Mesenchymal stem cell (in vitro differentiated cells and primary cell): ENCODE measurements at regions not wholly inside any gene's neighbourhood (a gene's known extent, or its start where the extent isn't known, plus 50 kb on each side); places are given as distances from the start of the nearest gene placed in this dataset.

Experiments
- DNase-seq: peaks from one replicate; pipeline ENCODE4 v3.0.0-alpha.2; 2013
- H2AFZ ChIP-seq: one replicate; pipeline ENCODE4 v1.6.1; 2013; ENCODE audit warnings: low read depth, mild to moderate bottlenecking, control low read depth, inconsistent platforms, low read length, moderate library complexity
- H2AK5ac ChIP-seq: 2 replicates; pipeline ENCODE4 v1.6.1; 2013; ENCODE audit warnings: low read length, moderate library complexity, mild to moderate bottlenecking, inconsistent platforms; ENCODE audit not compliant: severe bottlenecking
- H2BK120ac ChIP-seq: one replicate; pipeline ENCODE4 v1.6.1; 2013; ENCODE audit warnings: low read depth, mild to moderate bottlenecking, inconsistent platforms, low read length, moderate library complexity
- H2BK12ac ChIP-seq, 2 experiments: one replicate each; pipeline ENCODE4 v1.6.1; 2013; ENCODE audit warnings: inconsistent platforms in 2 of 2, low read length in 2 of 2, mild to moderate bottlenecking in 2 of 2, moderate library complexity in 2 of 2, control low read depth in 1 of 2
- H2BK15ac ChIP-seq: one replicate; pipeline ENCODE4 v1.6.1; 2013; ENCODE audit warnings: mild to moderate bottlenecking, low read depth, inconsistent platforms; ENCODE audit not compliant: poor library complexity, severe bottlenecking
- H2BK5ac ChIP-seq: 2 replicates; pipeline ENCODE4 v1.6.1; 2013; ENCODE audit warnings: low read depth, mild to moderate bottlenecking, low read length, control low read depth, inconsistent platforms; ENCODE audit not compliant: poor library complexity, severe bottlenecking
- H3K14ac ChIP-seq, 2 experiments: one replicate each; pipeline ENCODE4 v1.6.1; 2013; ENCODE audit warnings: inconsistent platforms in 2 of 2, low read length in 2 of 2, control low read depth in 1 of 2, mild to moderate bottlenecking in 1 of 2, moderate library complexity in 1 of 2
- H3K18ac ChIP-seq, 2 experiments: one replicate each; pipeline ENCODE4 v1.6.1; 2013; ENCODE audit warnings: inconsistent platforms in 2 of 2, low read length in 2 of 2, control low read depth in 1 of 2, low read depth in 1 of 2, mild to moderate bottlenecking in 1 of 2
- H3K23ac ChIP-seq, 2 experiments: one replicate each; pipeline ENCODE4 v1.6.1; 2013; ENCODE audit warnings: inconsistent platforms in 2 of 2, low read length in 2 of 2, mild to moderate bottlenecking in 2 of 2, moderate library complexity in 2 of 2, control low read depth in 1 of 2
- H3K27ac ChIP-seq: 2 replicates; pipeline ENCODE4 v1.5.1; 2013; ENCODE audit warnings: mild to moderate bottlenecking, moderate library complexity, low read length, control low read depth, inconsistent platforms; ENCODE audit not compliant: poor library complexity, severe bottlenecking
- H3K27me3 ChIP-seq, 2 experiments: 2 replicates each; pipeline versions ENCODE4 v1.6.1 to v1.7.0; 2013; ENCODE audit warnings: low read length in 2 of 2, mild to moderate bottlenecking in 2 of 2, moderate library complexity in 2 of 2, control low read depth in 1 of 2, inconsistent platforms in 1 of 2; ENCODE audit not compliant: control insufficient read depth in 1 of 2, insufficient read depth in 1 of 2
- H3K36me3 ChIP-seq, 2 experiments: 2 replicates each; pipeline versions ENCODE4 v1.6.1 to v1.7.0; 2013; ENCODE audit warnings: low read length in 2 of 2, control low read depth in 1 of 2, inconsistent platforms in 1 of 2, low read depth in 1 of 2, mild to moderate bottlenecking in 1 of 2; ENCODE audit not compliant: insufficient read depth in 2 of 2, control insufficient read depth in 1 of 2
- H3K4ac ChIP-seq, 2 experiments: one replicate each; pipeline ENCODE4 v1.6.1; 2013; ENCODE audit warnings: inconsistent platforms in 2 of 2, low read length in 2 of 2, mild to moderate bottlenecking in 2 of 2, moderate library complexity in 2 of 2, control low read depth in 1 of 2, low read depth in 1 of 2
- H3K4me1 ChIP-seq: 2 replicates; pipeline ENCODE4 v1.6.1; 2013; ENCODE audit warnings: low read depth, low read length, control low read depth; ENCODE audit not compliant: control insufficient read depth, insufficient read depth
- H3K4me2 ChIP-seq: 2 replicates; pipeline ENCODE4 v1.6.1; 2013; ENCODE audit warnings: low read length, mild to moderate bottlenecking, inconsistent platforms; ENCODE audit not compliant: poor library complexity, severe bottlenecking
- H3K4me3 ChIP-seq, 2 experiments: 2 replicates each; pipeline versions ENCODE4 v1.5.1 to v1.7.0; 2013; ENCODE audit warnings: low read length in 2 of 2, mild to moderate bottlenecking in 2 of 2, control low read depth in 1 of 2, low read depth in 1 of 2; ENCODE audit not compliant: insufficient read depth in 1 of 2
- H3K79me1 ChIP-seq: replicated peaks from 2 replicates; pipeline ENCODE4 v1.6.1; 2013; ENCODE audit warnings: mild to moderate bottlenecking, control low read depth, low read length, inconsistent platforms; ENCODE audit not compliant: poor library complexity, severe bottlenecking
- H3K9ac ChIP-seq: 2 replicates; pipeline ENCODE4 v1.7.0; 2013; ENCODE audit warnings: mild to moderate bottlenecking, low read length, moderate library complexity
- H3K9me3 ChIP-seq: 2 replicates; pipeline ENCODE4 v1.7.0; 2013; ENCODE audit warnings: mild to moderate bottlenecking, low read length; ENCODE audit not compliant: control insufficient read depth
- H4K8ac ChIP-seq: one replicate; pipeline ENCODE4 v1.6.1; 2013; ENCODE audit warnings: inconsistent platforms, mild to moderate bottlenecking, low read length, moderate library complexity
- H4K91ac ChIP-seq: one replicate; pipeline ENCODE4 v1.6.1; 2013; ENCODE audit warnings: mild to moderate bottlenecking, low read length, inconsistent platforms
- WGBS: methylation state at CpG from one replicate; pipeline ENCODE4 v1.1.7; 2013; ENCODE audit warnings: mixed read lengths; 5-methylcytosine and 5-hydroxymethylcytosine counted together

GRCh38 chr2:236912326-236913120, 173.2 kb upstream of the COPS8 start:
- DNase-seq, result no peak
- no peak overlapping the region for H2AK5ac ChIP-seq
- peak overlapping the region in 1 of 2 experiments; percentile 1 for H3K14ac ChIP-seq
- peaks cover 2% of the 10 kb centered on the region for H3K4me1 ChIP-seq
- peak overlapping the region; percentile 77 for H4K91ac ChIP-seq
- H3K36me3 ChIP-seq, result no peaks in the 10 kb centered on the region
- no peak overlapping the region for H3K18ac ChIP-seq
- H3K9me3 ChIP-seq, result no peaks in the 10 kb centered on the region
- no peak overlapping the region for H2AFZ ChIP-seq
- H2BK120ac ChIP-seq, result no peak overlapping the region
- no peak overlapping the region for H2BK12ac ChIP-seq
- H2BK5ac ChIP-seq, result no peak overlapping the region
- no peaks in the 10 kb centered on the region for H3K79me1 ChIP-seq
- no peak overlapping the region for H3K27ac ChIP-seq
- H3K23ac ChIP-seq, result no peak overlapping the region
- H3K4ac ChIP-seq, result no peak overlapping the region
- 73% methylated on average over 15 of the region's 18 CpGs for WGBS
- no peak overlapping the region for H3K9ac ChIP-seq
- no peak overlapping the region for H2BK15ac ChIP-seq
- no peak overlapping the region for H3K4me3 ChIP-seq
- no peak overlapping the region for H3K4me2 ChIP-seq
- H3K27me3 ChIP-seq, result peaks cover 21 to 23% of the 10 kb centered on the region in 2 experiments
- no peak overlapping the region for H4K8ac ChIP-seq

- no peaks in the 10 kb centered on the region for H3K36me3 ChIP-seq
- H2BK5ac ChIP-seq, result no peak overlapping the region
- no peak overlapping the region for H3K14ac ChIP-seq
- H3K23ac ChIP-seq, result no peak overlapping the region
- no peaks in the 10 kb centered on the region for H3K79me1 ChIP-seq
- no peak overlapping the region for H2AFZ ChIP-seq
- peaks cover 7 to 21% of the 10 kb centered on the region in 2 experiments for H3K27me3 ChIP-seq
- H3K9me3 ChIP-seq, result no peaks in the 10 kb centered on the region
- no peak overlapping the region for H3K4me3 ChIP-seq
- WGBS, result 80% methylated on average over 2 of the region's 2 CpGs
- no peak overlapping the region for H3K4me2 ChIP-seq
- H3K9ac ChIP-seq, result no peak overlapping the region
- no peak overlapping the region for H2BK120ac ChIP-seq
- no peak overlapping the region for H4K91ac ChIP-seq
- no peak for DNase-seq
- H2BK15ac ChIP-seq, result no peak overlapping the region
- no peak overlapping the region for H2AK5ac ChIP-seq
- no peaks in the 10 kb centered on the region for H3K4me1 ChIP-seq
- no peak overlapping the region for H4K8ac ChIP-seq
- H3K27ac ChIP-seq, result no peak overlapping the region
- H2BK12ac ChIP-seq, result no peak overlapping the region
- no peak overlapping the region for H3K18ac ChIP-seq
- H3K4ac ChIP-seq, result no peak overlapping the region
Observed at GRCh38 chr2:236915186-236915585, 170.5 kb upstream of the COPS8 start.

- Histone ChIP-seq H4K91ac (no peak overlapping the region), H4K8ac (no peak overlapping the region), H3K27ac (no peak overlapping the region), H2BK5ac (no peak overlapping the region), H2AK5ac (no peak overlapping the region), H3K4me3 (no peak overlapping the region), H2BK15ac (no peak overlapping the region), H3K9me3 (no peaks in the 10 kb centered on the region), H3K18ac (no peak overlapping the region), H2BK12ac (peak overlapping the region in 1 of 2 experiments; percentile 42), H3K4ac (no peak overlapping the region), H3K27me3 (peaks cover 7 to 21% of the 10 kb centered on the region in 2 experiments), H3K23ac (no peak overlapping the region), H3K4me2 (no peak overlapping the region), H2BK120ac (no peak overlapping the region), H3K14ac (no peak overlapping the region), H3K36me3 (no peaks in the 10 kb centered on the region), H3K9ac (no peak overlapping the region), H3K4me1 (no peaks in the 10 kb centered on the region), H2AFZ (no peak overlapping the region), H3K79me1 (no peaks in the 10 kb centered on the region)
- 91% methylated on average over 8 of the region's 8 CpGs for WGBS
- no peak for DNase-seq
Observed at GRCh38 chr2:236915726-236916125, 170.0 kb upstream of the COPS8 start.

- no peaks in the 10 kb centered on the region for H3K9me3 ChIP-seq
- no peak overlapping the region for H2AFZ ChIP-seq
- H3K4ac ChIP-seq, result no peak overlapping the region
- no peak overlapping the region for H3K4me3 ChIP-seq
- no peak overlapping the region for H3K27ac ChIP-seq
- H3K14ac ChIP-seq, result no peak overlapping the region
- no peak overlapping the region for H4K8ac ChIP-seq
- H3K27me3 ChIP-seq, result peaks cover 7 to 21% of the 10 kb centered on the region in 2 experiments
- H2BK5ac ChIP-seq, result no peak overlapping the region
- H4K91ac ChIP-seq, result no peak overlapping the region
- no peak overlapping the region for H3K9ac ChIP-seq
- H2BK12ac ChIP-seq, result no peak overlapping the region
- no peak overlapping the region for H2AK5ac ChIP-seq
- H3K79me1 ChIP-seq, result no peaks in the 10 kb centered on the region
- H3K4me2 ChIP-seq, result no peak overlapping the region
- H2BK15ac ChIP-seq, result no peak overlapping the region
- H3K18ac ChIP-seq, result no peak overlapping the region
- no peaks in the 10 kb centered on the region for H3K4me1 ChIP-seq
- H3K23ac ChIP-seq, result no peak overlapping the region
- DNase-seq, result no peak
- 88% methylated on average over 2 of the region's 3 CpGs for WGBS
- no peaks in the 10 kb centered on the region for H3K36me3 ChIP-seq
- H2BK120ac ChIP-seq, result no peak overlapping the region
Observed at GRCh38 chr2:236916181-236916580, 169.5 kb upstream of the COPS8 start.
